ENCODE measurements at regions not wholly inside any gene's neighbourhood (a gene's known extent, or its start where the extent isn't known, plus 50 kb on each side); places are given as distances from the start of the nearest gene placed in this dataset.
"Not testable (repeated sequence)": the region's sequence is repeated elsewhere in the genome, so short reads cannot be mapped to it uniquely, and the experiment has no call there.

GRCh38 chr13:40371531-40372125 lies 294.8 kb downstream of the FOXO1 start:
- no peak overlapping the region for H2AFZ ChIP-seq (ENCODE audit: low read length, unreplicated experiment)
- no peak overlapping the region for H3K4me3 ChIP-seq (ENCODE audit: low read depth, low read length)

GRCh38 chr13:40373608-40374007 lies 292.8 kb downstream of the FOXO1 start:
- not testable (repeated sequence) for H3K27ac ChIP-seq (ENCODE audit: low read depth, low read length); H3K27me3 ChIP-seq (ENCODE audit: insufficient read depth, low read length); H3K4me3 ChIP-seq (ENCODE audit: low read depth, low read length); H3K79me2 ChIP-seq (ENCODE audit: control insufficient read depth, insufficient read depth, low read length, unreplicated experiment); H3K36me3 ChIP-seq (ENCODE audit: insufficient read depth, low read length); H2AFZ ChIP-seq (ENCODE audit: low read length, unreplicated experiment); H3K4me1 ChIP-seq (ENCODE audit: control insufficient read depth, insufficient read depth, low read length, unreplicated experiment)

More at GRCh38 chr13:40371531-40372125, 294.8 kb downstream of the FOXO1 start:
- Histone ChIP-seq H3K4me1 (ENCODE audit: control insufficient read depth, insufficient read depth, low read length, unreplicated experiment) (no peaks in the 10 kb centered on the region), H3K36me3 (ENCODE audit: insufficient read depth, low read length) (no peaks in the 10 kb centered on the region), H3K27me3 (ENCODE audit: insufficient read depth, low read length) (no peaks in the 10 kb centered on the region), H3K27ac (ENCODE audit: low read depth, low read length) (no peak overlapping the region), H3K79me2 (ENCODE audit: control insufficient read depth, insufficient read depth, low read length, unreplicated experiment) (no peaks in the 10 kb centered on the region)

- no peak overlapping the region for H3K4me3 ChIP-seq (ENCODE audit: low read depth, low read length)
- H3K79me2 ChIP-seq (ENCODE audit: control insufficient read depth, insufficient read depth, low read length, unreplicated experiment): no peaks in the 10 kb centered on the region
- no peak overlapping the region for H3K27ac ChIP-seq (ENCODE audit: low read depth, low read length)
- peaks cover 7% of the 10 kb centered on the region for H3K4me1 ChIP-seq (ENCODE audit: control insufficient read depth, insufficient read depth, low read length, unreplicated experiment)
- H2AFZ ChIP-seq (ENCODE audit: low read length, unreplicated experiment): no peak overlapping the region
- H3K27me3 ChIP-seq (ENCODE audit: insufficient read depth, low read length): no peaks in the 10 kb centered on the region
- H3K36me3 ChIP-seq (ENCODE audit: insufficient read depth, low read length): no peaks in the 10 kb centered on the region
Observed at GRCh38 chr13:40375489-40376171, 290.8 kb downstream of the FOXO1 start.

DNA sequence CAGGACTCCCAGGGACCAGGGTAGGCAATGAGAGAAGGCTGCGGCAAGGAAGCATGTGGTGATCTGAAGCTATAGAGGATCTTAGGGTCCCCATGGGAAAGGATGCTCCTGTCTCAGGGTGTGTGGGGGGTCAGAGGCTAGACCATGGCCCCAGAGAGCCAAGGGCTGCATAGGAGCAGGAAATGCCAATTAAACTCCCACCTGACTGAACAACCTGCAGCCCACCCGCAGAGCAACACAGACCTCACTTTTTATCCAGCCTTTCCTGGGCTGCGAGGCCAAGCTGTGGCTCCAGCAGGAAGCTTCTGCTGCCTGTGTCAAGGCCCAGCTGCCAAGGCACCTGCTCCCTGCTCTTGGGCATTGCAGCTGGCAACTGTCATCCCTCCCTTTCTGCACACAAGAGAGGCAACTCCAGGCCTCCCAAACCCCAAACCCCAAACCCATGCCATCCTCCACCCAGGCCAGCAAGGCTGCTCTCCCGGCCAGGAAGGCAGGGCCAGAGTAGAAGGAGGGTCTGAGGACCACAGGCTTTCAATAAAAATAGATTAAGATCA lies 290.1 kb downstream of the FOXO1 start:
- no peaks in the 10 kb centered on the region for H3K79me2 ChIP-seq (ENCODE audit: control insufficient read depth, insufficient read depth, low read length, unreplicated experiment)
- no peak overlapping the region for H2AFZ ChIP-seq (ENCODE audit: low read length, unreplicated experiment)
- peaks cover 7% of the 10 kb centered on the region for H3K4me1 ChIP-seq (ENCODE audit: control insufficient read depth, insufficient read depth, low read length, unreplicated experiment)
- H3K27me3 ChIP-seq (ENCODE audit: insufficient read depth, low read length): no peaks in the 10 kb centered on the region
- H3K4me3 ChIP-seq (ENCODE audit: low read depth, low read length): no peak overlapping the region
- no peak overlapping the region for H3K27ac ChIP-seq (ENCODE audit: low read depth, low read length)
- no peaks in the 10 kb centered on the region for H3K36me3 ChIP-seq (ENCODE audit: insufficient read depth, low read length)

DNA sequence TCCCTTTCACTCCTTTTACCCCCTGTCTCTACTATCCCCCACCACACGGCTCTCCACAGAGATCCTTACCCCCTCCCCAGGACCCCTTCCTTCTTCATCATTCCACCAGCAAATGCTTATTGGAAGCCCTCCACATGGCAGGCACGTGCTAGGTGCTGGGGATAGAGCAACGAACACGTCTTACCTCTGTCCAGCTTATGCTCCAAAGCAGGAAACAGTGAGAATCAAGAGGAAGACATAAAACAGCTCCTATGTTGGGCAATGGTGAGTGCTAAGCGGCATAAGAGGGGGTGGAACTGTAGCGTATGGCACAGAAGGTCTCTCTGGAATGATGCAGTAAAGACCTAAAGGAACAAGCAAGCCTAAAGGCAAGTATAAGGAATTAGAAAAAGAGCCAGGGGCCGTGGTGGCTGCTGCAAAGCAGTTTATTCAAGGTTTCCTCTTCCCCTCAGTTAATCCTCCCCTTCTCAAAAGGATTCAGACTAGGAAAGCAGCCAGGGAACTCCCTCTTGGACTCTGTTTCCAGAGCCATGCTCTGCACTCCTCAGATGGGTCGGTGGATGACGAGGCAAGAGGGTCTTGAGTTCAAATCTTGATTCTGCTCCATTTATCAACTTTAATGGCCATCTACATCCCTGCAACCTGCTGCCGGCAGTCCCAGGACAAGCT lies 289.4 kb downstream of the FOXO1 start:
- H3K27ac ChIP-seq (ENCODE audit: low read depth, low read length): no peak overlapping the region
- peaks cover 7% of the 10 kb centered on the region for H3K4me1 ChIP-seq (ENCODE audit: control insufficient read depth, insufficient read depth, low read length, unreplicated experiment)
- peak overlapping the region; percentile 56; the same call in 1 of the 2 replicates for H3K4me3 ChIP-seq (ENCODE audit: low read depth, low read length)
- H2AFZ ChIP-seq (ENCODE audit: low read length, unreplicated experiment): no peak overlapping the region
- no peaks in the 10 kb centered on the region for H3K79me2 ChIP-seq (ENCODE audit: control insufficient read depth, insufficient read depth, low read length, unreplicated experiment)
- no peaks in the 10 kb centered on the region for H3K36me3 ChIP-seq (ENCODE audit: insufficient read depth, low read length)
- no peaks in the 10 kb centered on the region for H3K27me3 ChIP-seq (ENCODE audit: insufficient read depth, low read length)

DNA sequence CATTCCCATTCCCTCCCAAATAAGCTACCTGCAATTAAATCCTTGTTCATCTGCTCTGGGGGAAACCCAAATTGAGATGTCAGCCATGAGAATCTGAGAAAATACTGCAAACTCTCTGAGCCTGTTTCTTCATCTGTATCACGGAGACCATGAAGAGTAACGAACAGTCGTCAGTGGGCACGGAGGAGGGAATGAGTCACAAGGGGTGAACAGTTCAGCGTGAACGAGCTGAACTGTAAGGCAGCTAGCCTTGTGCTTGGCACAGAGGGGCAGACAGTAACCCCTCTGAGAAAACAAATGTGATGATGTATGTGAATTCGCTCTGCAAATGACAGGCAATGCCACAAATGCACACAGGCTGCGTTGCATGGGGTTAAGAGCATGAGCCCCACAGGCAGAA lies 288.7 kb downstream of the FOXO1 start:
- Histone ChIP-seq H3K4me3 (ENCODE audit: low read depth, low read length) (peak overlapping the region; percentile 56; the same call in 1 of the 2 replicates), H3K36me3 (ENCODE audit: insufficient read depth, low read length) (no peaks in the 10 kb centered on the region), H2AFZ (ENCODE audit: low read length, unreplicated experiment) (no peak overlapping the region), H3K27me3 (ENCODE audit: insufficient read depth, low read length) (no peaks in the 10 kb centered on the region), H3K27ac (ENCODE audit: low read depth, low read length) (no peak overlapping the region), H3K4me1 (ENCODE audit: control insufficient read depth, insufficient read depth, low read length, unreplicated experiment) (peaks cover 7% of the 10 kb centered on the region), H3K79me2 (ENCODE audit: control insufficient read depth, insufficient read depth, low read length, unreplicated experiment) (no peaks in the 10 kb centered on the region)

GRCh38 chr13:40379196-40379595 lies 287.2 kb downstream of the FOXO1 start:
- Histone ChIP-seq H2AFZ (ENCODE audit: low read length, unreplicated experiment) (no peak overlapping the region), H3K4me3 (ENCODE audit: low read depth, low read length) (no peak overlapping the region), H3K79me2 (ENCODE audit: control insufficient read depth, insufficient read depth, low read length, unreplicated experiment) (no peaks in the 10 kb centered on the region), H3K36me3 (ENCODE audit: insufficient read depth, low read length) (no peaks in the 10 kb centered on the region), H3K4me1 (ENCODE audit: control insufficient read depth, insufficient read depth, low read length, unreplicated experiment) (peaks cover 7% of the 10 kb centered on the region), H3K27ac (ENCODE audit: low read depth, low read length) (no peak overlapping the region), H3K27me3 (ENCODE audit: insufficient read depth, low read length) (no peaks in the 10 kb centered on the region)

GRCh38 chr13:40379794-40380578 lies 286.5 kb downstream of the FOXO1 start:
- Histone ChIP-seq H3K79me2 (ENCODE audit: control insufficient read depth, insufficient read depth, low read length, unreplicated experiment) (no peaks in the 10 kb centered on the region), H2AFZ (ENCODE audit: low read length, unreplicated experiment) (no peak overlapping the region), H3K27ac (ENCODE audit: low read depth, low read length) (no peak overlapping the region), H3K27me3 (ENCODE audit: insufficient read depth, low read length) (no peaks in the 10 kb centered on the region), H3K4me3 (ENCODE audit: low read depth, low read length) (no peak overlapping the region), H3K4me1 (ENCODE audit: control insufficient read depth, insufficient read depth, low read length, unreplicated experiment) (peaks cover 7% of the 10 kb centered on the region), H3K36me3 (ENCODE audit: insufficient read depth, low read length) (no peaks in the 10 kb centered on the region)

- peaks cover 6% of the 10 kb centered on the region for H3K4me1 ChIP-seq (ENCODE audit: control insufficient read depth, insufficient read depth, low read length, unreplicated experiment)
- H3K36me3 ChIP-seq (ENCODE audit: insufficient read depth, low read length): no peaks in the 10 kb centered on the region
- H3K27ac ChIP-seq (ENCODE audit: low read depth, low read length): no peak overlapping the region
- no peaks in the 10 kb centered on the region for H3K27me3 ChIP-seq (ENCODE audit: insufficient read depth, low read length)
- H2AFZ ChIP-seq (ENCODE audit: low read length, unreplicated experiment): no peak overlapping the region
- no peak overlapping the region for H3K4me3 ChIP-seq (ENCODE audit: low read depth, low read length)
- no peaks in the 10 kb centered on the region for H3K79me2 ChIP-seq (ENCODE audit: control insufficient read depth, insufficient read depth, low read length, unreplicated experiment)
Observed at GRCh38 chr13:40381935-40382764, 284.3 kb downstream of the FOXO1 start.

DNA sequence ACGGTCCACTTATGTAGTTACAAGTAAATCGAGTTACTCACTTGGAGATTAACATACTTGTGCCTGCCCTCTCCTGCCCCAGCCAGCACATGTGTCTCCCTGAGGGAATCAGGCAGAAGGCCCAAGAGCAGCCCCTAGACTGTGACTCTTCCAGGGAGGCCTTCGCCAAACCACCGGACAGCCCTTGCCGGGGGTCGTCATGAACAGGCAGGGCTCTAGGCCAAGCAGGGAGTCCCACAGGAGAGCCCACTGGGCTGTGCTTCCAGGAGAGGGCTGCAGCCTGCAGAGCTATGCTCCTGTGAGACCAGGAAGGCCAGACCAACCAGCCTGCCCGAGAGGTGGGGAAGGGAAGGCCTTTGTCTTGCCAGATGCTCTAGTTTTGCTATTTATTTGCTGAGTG lies 283.3 kb downstream of the FOXO1 start:
- H3K27ac ChIP-seq (ENCODE audit: low read depth, low read length): no peak overlapping the region
- no peaks in the 10 kb centered on the region for H3K27me3 ChIP-seq (ENCODE audit: insufficient read depth, low read length)
- H3K4me1 ChIP-seq (ENCODE audit: control insufficient read depth, insufficient read depth, low read length, unreplicated experiment): no peaks in the 10 kb centered on the region
- no peaks in the 10 kb centered on the region for H3K79me2 ChIP-seq (ENCODE audit: control insufficient read depth, insufficient read depth, low read length, unreplicated experiment)
- no peak overlapping the region for H3K4me3 ChIP-seq (ENCODE audit: low read depth, low read length)
- no peak overlapping the region for H2AFZ ChIP-seq (ENCODE audit: low read length, unreplicated experiment)
- no peaks in the 10 kb centered on the region for H3K36me3 ChIP-seq (ENCODE audit: insufficient read depth, low read length)
